Renal cortical epithelial cell (primary cell): ENCODE measurements at regions not wholly inside any gene's neighbourhood (a gene's known extent, or its start where the extent isn't known, plus 50 kb on each side); places are given as distances from the start of the nearest gene placed in this dataset.
"Not testable (repeated sequence)": the region's sequence is repeated elsewhere in the genome, so short reads cannot be mapped to it uniquely, and the experiment has no call there.

Source experiments
- DNase-seq: peaks from one replicate; pipeline ENCODE4 v3.0.0-alpha.2; 2011; ENCODE audit warnings: low read depth

DNA sequence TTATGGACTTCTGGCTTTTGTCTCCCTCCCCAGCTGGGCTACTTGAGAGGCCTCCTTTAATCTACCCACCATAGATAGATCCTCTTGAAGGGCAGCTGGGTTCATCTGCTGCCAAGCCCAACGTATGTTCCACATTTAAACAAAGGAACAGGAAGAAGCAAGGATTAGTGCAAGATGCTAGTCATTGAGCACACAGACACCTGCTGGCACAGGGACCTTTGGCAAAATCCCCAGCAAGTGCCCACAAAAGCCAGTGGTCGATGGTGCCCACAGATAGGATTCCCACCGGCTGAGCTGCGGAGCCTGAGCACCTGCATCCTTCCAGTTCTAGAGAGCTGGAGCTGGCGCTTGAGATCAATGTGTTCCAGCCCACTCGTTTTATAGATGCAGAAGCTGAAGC is 57.7 kb upstream of the SHB start:
- DNase-seq: no peak

DNA sequence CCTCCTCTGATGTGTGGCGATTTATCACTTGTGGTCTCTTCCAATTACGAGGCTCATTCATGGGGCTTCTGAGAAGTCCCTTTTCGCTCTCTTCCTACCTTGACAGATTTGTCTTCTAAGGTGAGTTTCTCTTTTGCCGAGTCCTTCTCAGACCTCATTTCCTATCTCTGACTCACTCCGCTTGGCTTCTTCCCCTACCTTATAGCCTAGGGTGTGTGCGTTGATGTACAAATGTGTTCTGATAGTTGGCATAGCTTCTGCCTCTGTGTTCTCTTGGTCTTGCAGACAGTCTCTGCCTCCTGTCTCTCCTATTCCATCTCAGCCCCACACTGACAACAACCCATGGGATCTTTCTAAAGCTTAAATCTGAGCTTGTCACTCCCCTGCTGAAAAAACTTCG is 56.9 kb upstream of the SHB start:
- DNase-seq: no peak

- not testable (repeated sequence) for DNase-seq
These were observed 54.3 kb upstream of the SHB start for GRCh38 chr9:38123359-38123758.

GRCh38 chr9:38120961-38121360 is 51.9 kb upstream of the SHB start:
- DNase-seq: no peak

DNA sequence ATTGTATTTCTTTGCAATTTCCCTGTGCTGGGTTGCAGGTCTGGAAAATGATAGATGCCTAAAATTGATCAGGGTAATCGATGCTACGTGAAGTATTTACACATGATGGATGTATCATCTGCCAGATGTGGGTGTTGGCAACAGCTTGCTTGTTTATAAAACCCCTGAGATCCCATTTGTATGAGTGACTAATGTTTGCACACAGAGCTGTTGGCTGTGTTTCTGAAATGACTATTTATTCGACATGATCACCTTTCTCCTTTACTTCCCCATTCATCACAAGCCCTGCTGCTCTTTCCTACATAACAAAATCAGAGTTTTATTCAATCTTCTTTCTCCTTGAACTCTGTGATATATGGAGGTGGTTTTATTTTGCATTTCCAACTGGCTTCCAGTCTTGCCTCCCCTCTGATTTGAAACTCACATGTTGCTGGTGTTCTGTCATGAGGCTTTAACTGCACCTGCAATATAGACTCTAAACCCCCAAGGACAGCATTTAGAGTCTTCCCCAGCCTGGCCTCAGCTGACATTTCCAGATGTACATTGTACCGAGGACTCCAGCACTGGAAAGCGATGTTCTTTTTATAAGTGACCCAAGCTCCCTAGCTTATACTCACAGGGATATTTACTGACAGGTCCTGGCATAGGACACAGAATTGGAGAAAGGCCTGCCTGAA is 50.7 kb upstream of the SHB start:
- DNase-seq: no peak

DNA sequence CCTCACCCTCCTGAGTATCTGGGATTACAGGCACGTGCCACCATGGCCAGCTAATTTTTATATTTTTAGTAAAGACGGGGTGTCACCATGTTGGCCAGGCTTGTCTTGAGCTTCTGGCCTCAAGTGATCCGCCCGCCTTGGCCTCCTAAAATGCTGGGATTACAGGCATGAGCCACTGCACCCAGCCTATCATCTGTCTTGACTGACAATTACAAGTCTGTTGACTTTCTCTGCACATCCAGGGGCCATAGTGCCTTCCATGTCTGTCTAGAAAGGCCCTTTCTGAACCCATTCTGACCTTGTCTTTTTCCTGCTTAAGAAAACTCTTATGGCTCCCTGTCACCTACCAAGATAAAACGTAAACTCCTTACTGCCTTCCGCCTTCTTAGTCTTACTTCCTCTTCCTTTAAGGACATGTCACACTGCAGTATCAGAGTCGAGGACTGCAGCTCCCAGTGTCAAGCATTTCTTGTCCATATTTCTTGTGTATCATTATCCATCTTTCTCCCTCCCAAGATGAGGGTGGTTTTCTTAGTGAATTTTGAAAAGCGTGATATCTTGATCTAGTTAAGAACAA is 49.9 kb upstream of the SHB start:
- DNase-seq: no peak
